AG10803 (cell line): ENCODE measurements at regions not wholly inside any gene's neighbourhood (a gene's known extent, or its start where the extent isn't known, plus 50 kb on each side); places are given as distances from the start of the nearest gene placed in this dataset.

Source experiments
- DNase-seq: peaks from one replicate; pipeline ENCODE4 v3.0.0; 2010; ENCODE audit warnings: low read depth
- H3K4me3 ChIP-seq: 2 replicates; pipeline ENCODE4 v1.5.1; 2011; ENCODE audit warnings: mild to moderate bottlenecking, low read length, control low read depth
- TF ChIP-seq, protein P1 (sequence below): conservative IDR thresholded peaks from 2 replicates; pipeline ENCODE4 v1.5.1; 2011; ENCODE audit warnings: mild to moderate bottlenecking, low read length, control low read depth, inconsistent platforms

DNA sequence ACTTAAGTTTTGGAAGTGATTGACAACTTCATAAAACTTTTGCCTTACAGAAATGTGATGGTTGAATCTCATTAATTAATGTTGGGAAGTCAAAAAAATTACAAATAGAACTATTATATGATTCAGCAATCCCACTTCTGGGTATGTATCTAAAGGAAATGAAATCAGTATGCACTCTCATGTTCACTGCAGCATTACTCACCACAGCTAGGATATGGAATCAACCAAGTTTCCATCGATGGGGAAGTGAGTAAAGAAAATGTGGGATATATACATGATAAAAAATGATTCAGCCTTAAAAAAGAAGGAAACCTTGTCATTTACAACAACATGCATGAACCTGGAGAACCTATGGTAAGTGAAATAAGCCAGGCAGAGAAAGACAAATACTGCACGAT lies 112.4 kb upstream of the WDR75 start:
- TF ChIP-seq, protein P1, sequence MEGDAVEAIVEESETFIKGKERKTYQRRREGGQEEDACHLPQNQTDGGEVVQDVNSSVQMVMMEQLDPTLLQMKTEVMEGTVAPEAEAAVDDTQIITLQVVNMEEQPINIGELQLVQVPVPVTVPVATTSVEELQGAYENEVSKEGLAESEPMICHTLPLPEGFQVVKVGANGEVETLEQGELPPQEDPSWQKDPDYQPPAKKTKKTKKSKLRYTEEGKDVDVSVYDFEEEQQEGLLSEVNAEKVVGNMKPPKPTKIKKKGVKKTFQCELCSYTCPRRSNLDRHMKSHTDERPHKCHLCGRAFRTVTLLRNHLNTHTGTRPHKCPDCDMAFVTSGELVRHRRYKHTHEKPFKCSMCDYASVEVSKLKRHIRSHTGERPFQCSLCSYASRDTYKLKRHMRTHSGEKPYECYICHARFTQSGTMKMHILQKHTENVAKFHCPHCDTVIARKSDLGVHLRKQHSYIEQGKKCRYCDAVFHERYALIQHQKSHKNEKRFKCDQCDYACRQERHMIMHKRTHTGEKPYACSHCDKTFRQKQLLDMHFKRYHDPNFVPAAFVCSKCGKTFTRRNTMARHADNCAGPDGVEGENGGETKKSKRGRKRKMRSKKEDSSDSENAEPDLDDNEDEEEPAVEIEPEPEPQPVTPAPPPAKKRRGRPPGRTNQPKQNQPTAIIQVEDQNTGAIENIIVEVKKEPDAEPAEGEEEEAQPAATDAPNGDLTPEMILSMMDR: no peak
- H3K4me3 ChIP-seq: no peak overlapping the region
- DNase-seq: peak; percentile 56

DNA sequence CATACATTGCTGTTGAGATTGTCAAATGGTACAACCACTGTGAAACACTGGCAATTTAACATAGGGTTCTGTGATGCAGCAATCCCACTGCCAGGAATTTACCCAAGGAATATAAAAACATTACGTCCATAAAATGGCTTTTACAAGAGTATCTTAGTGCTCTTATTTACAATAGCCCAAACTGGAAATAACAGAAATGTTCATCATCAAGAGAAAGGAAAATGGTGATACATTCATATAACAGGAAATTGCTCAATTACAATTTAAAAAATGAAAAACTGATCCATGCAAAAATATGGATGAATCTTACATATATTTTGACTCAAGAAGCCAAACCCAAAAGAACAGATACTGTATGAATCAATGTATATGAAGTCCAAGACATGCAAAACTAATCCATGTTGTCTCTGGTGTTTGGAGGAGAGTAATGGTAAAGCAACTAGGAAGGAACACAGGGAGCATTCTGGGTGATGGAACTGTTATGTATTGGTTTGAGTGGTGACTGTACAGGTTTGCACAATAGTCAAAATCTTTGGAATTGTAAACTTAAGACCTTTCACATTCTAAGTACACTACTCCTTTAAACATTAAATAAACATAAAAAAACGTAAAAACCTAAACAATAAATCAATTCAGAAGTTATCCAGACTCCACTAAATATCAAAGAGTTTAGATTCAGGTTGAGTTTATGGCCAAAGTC lies 104.8 kb upstream of the WDR75 start:
- DNase-seq: peak; percentile 40
- no peak overlapping the region for H3K4me3 ChIP-seq
- TF ChIP-seq, protein P1: no peak

GRCh38 chr2:189337656-189338055 lies 103.6 kb upstream of the WDR75 start:
- H3K4me3 ChIP-seq: no peak overlapping the region
- TF ChIP-seq, protein P1: no peak
- DNase-seq: peak; percentile 89

- DNase-seq: no peak
- H3K4me3 ChIP-seq: no peak overlapping the region
- TF ChIP-seq, protein P1: no peak
Observed at GRCh38 chr2:189338115-189338514, 103.2 kb upstream of the WDR75 start.

DNA sequence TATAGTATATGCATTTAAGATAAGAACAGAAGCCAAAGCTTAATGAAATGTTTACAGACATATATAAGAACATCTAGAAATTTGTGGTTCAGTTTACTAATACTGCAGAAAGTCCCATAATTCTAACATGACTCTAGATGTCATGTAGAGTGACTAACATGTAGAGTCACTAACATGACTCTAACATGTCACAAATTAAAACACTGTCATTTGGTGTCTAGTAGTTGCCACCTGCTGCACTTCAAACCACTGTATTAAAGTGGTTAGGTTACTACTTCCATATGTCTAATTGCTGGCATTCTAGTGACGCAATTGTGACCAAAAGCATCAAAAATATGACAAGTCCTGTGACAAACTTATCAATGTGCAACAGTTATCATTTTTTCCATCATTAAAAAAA lies 100.2 kb upstream of the WDR75 start:
- TF ChIP-seq, protein P1: no peak
- no peak overlapping the region for H3K4me3 ChIP-seq
- DNase-seq: no peak

GRCh38 chr2:189344043-189344442 lies 97.2 kb upstream of the WDR75 start:
- DNase-seq: no peak
- TF ChIP-seq, protein P1: no peak
- H3K4me3 ChIP-seq: no peak overlapping the region

- TF ChIP-seq, protein P1: peak; percentile 55
- H3K4me3 ChIP-seq: peak overlapping the region; percentile 25; the same call in 1 of the 2 replicates
- DNase-seq: peak; percentile 98
Observed at GRCh38 chr2:189347540-189347939, 93.7 kb upstream of the WDR75 start.
